GM19397 (cell line): ENCODE measurements at regions not wholly inside any gene's neighbourhood (a gene's known extent, or its start where the extent isn't known, plus 50 kb on each side); places are given as distances from the start of the nearest gene placed in this dataset.

Experiments used
- ATAC-seq: cut with Tn5 transposase; IDR thresholded peaks from one replicate; pipeline ENCODE4 v1.9.1; 2021; ENCODE audit warnings: mild to moderate bottlenecking, moderate library complexity; ENCODE audit not compliant: unreplicated experiment

- no peak for ATAC-seq
These were observed 64.0 kb upstream of the SGK1 start for GRCh38 chr6:134381959-134382358.

- no peak for ATAC-seq
These were observed 61.7 kb upstream of the SGK1 start for GRCh38 chr6:134379599-134379998.

GRCh38 chr6:134379076-134379475 lies 61.2 kb upstream of the SGK1 start:
- ATAC-seq: peak; percentile 93

DNA sequence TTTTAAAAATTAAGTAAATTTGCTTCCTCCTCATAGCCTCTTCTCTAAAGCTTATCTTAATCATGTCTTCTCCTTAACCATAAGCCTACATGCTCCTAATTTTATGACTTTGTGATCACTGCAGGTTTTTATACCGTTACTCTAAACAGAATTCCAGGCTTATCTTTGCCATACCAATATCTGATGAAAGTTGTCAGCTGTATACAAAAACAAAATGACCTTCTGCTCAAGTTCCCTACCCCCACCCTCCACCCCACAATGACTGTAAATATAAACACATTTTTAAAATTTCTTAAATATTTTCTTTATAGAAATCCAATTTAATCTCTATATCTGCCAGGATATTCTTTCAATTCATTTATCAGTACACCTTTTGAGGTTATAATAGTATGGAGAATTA lies 60.5 kb upstream of the SGK1 start:
- ATAC-seq: no peak

GRCh38 chr6:134376785-134377184 lies 58.9 kb upstream of the SGK1 start:
- no peak for ATAC-seq

DNA sequence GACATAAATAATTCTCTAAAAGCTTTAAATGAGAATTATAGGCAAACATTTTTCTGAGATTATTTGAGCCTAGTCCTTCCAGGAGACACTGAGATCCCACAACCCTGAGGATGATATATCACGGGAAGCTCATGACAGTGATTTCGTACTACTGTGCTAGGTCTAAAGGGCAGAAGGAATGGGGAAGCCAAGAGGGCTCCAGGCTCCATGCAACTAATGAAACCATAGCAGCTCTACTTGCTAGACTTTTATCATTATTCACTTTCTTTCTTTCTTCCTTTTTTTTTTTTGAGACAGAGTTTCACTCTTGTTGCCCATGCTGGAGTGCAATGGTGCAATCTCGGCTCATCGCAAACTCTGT lies 57.3 kb upstream of the SGK1 start:
- no peak for ATAC-seq

GRCh38 chr6:134374491-134375219 lies 56.7 kb upstream of the SGK1 start:
- no peak for ATAC-seq

DNA sequence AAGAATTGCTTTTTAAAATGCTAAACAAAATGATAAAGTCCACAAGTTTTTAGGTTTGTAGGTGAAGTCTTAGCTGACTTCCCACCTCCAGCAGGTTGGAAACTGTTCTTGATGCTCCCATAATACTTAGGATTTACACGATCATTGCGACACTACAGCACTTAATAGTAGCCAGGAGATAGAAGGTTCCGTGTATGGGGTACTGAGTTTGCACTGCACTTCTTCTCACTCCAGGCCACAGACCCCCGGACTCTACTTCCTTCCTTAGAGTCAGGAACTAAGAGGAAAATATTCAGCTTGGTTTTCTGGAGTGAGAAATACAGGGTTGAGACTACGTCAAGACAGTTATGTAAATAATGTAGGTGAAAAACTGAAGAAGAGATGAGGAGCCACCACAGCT lies 56.1 kb upstream of the SGK1 start:
- no peak for ATAC-seq

GRCh38 chr6:134373282-134373922 lies 55.5 kb upstream of the SGK1 start:
- ATAC-seq: peak; percentile 88

DNA sequence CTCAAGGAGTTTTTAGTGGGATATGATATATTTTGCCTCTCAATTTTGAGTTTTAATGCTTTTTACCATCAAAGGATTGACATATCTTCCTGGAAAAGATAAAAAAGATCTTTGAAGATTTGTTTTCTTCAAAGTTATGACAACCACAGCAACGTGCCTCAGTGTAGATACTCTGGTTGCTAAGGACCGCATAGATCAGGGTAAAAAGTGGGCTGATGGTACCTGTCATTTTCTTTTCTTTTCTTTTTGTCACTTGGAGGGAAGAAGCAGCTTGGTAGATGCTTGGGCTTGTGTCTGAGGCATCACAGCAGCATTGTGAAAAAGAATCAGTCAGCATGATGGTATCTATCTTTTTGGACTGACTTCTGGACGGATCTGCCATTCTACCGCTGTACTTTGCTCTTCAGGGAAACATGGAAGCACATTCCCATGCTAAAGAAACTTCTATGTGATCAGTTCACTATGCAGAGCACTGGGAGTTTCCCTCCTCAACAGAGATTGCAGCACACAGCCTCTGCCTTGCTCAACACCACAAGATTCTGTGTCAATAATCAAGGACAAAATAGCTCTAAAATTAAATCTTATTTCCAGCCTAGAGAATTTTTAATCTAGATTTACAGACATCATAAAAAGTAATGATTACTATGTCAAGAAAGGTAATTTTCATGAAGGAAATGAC lies 54.8 kb upstream of the SGK1 start:
- no peak for ATAC-seq

DNA sequence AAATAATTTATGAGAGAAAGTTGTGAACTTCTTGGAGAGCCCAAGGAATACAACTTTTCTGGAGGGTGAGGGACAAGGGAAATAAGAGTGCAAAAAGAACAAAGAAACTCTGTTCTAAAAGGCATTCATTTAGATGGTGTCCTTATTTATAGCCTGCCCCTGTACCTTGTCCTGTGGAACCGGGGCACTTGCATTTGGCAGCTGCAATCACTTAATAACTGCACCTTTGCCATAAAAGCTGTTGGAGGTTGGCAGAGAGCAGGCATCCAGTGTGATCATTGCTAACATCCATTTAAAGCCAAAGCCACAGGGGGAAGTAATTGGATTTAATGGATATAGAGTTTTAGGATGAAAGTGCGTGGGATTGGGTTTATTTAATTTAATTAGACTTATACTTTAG lies 50.8 kb upstream of the SGK1 start:
- ATAC-seq: no peak
